ENCODE measurements at regions not wholly inside any gene's neighbourhood (a gene's known extent, or its start where the extent isn't known, plus 50 kb on each side); places are given as distances from the start of the nearest gene placed in this dataset.

DNA sequence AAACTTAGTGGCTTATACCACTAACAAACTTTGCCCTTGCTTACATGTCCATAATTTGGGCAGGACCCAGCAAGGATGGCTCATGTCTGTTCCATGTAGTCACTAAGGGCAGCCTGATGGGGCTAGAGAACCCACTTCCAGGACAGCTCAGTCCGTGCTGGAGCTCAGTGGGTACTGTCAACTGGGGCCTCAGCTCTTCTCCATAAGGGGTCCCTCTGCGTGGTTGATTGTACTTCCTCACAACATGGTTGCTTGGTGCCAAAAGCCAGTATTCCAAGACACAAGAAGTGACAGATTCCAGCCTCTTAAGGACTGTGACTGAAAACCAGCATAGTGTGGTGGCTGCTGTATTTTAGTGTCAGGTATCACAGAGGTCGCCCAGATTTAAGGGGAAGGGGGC, 675.2 kb downstream of the TBC1D22A start:
- Histone ChIP-seq H3K27me3 (ENCODE audit: control insufficient read depth, insufficient read depth, low read length) (no peaks in the 10 kb centered on the region), H3K27ac (ENCODE audit: insufficient read depth, low read length, poor library complexity, severe bottlenecking) (no peak overlapping the region), H3K36me3 (ENCODE audit: control insufficient read depth, insufficient read depth, low read length) (no peaks in the 10 kb centered on the region), H3K4me1 (ENCODE audit: control insufficient read depth, insufficient read depth, low read length, poor library complexity, severe bottlenecking) (no peaks in the 10 kb centered on the region), H3K4me3 (ENCODE audit: low read depth, low read length) (no peak overlapping the region), H3K9me3 (ENCODE audit: control insufficient read depth in 2 of 2, low read length in 2 of 2) (peaks cover 3 to 10% of the 10 kb centered on the region in 2 experiments)
- Mint-ChIP-seq H3K36me3 (no peaks in the 10 kb centered on the region), H3K4me1 (no peaks in the 10 kb centered on the region), H3K27ac (no peak overlapping the region), H3K27me3 (peaks cover 10% of the 10 kb centered on the region), H3K4me3 (no peak overlapping the region), H3K9me3 (peaks cover 0 to 30% (median 3%) of the 10 kb centered on the region in 7 donors)
- no peak for DNase-seq
- no peak for ATAC-seq (ENCODE audit: low read depth in 2 of 2)

DNA sequence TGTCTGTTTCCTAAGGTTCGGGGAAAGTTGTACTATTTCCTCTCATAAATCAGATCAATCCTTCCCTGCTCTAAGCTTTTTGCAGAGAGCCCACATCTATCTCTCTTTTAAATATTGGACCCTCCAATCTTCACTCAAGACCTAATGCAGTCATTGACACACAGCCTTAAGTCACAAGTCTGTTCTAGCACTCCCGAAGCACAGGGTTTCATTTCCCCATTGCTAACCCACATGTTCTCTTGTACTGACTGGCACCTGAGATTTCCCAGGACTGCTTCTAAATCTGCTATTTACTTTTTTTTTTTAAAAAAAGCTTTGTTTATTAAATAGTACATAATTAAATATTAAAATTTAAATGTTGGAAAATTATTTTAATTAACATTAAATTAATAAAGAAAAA, 674.7 kb downstream of the TBC1D22A start:
- Histone ChIP-seq H3K27me3 (ENCODE audit: control insufficient read depth, insufficient read depth, low read length) (no peaks in the 10 kb centered on the region), H3K36me3 (ENCODE audit: control insufficient read depth, insufficient read depth, low read length) (no peaks in the 10 kb centered on the region), H3K9me3 (ENCODE audit: control insufficient read depth in 2 of 2, low read length in 2 of 2) (peaks cover 3 to 5% of the 10 kb centered on the region in 2 experiments), H3K4me1 (ENCODE audit: control insufficient read depth, insufficient read depth, low read length, poor library complexity, severe bottlenecking) (no peaks in the 10 kb centered on the region), H3K27ac (ENCODE audit: insufficient read depth, low read length, poor library complexity, severe bottlenecking) (no peak overlapping the region), H3K4me3 (ENCODE audit: low read depth, low read length) (no peak overlapping the region)
- ATAC-seq (ENCODE audit: low read depth in 2 of 2) (no peak), DNase-seq (no peak)
- H3K36me3 Mint-ChIP-seq: no peaks in the 10 kb centered on the region
- no peaks in the 10 kb centered on the region for H3K4me1 Mint-ChIP-seq
- H3K4me3 Mint-ChIP-seq: no peak overlapping the region
- no peak overlapping the region for H3K27ac Mint-ChIP-seq
- peaks cover 10% of the 10 kb centered on the region for H3K27me3 Mint-ChIP-seq
- peaks cover 0 to 26% (median 1%) of the 10 kb centered on the region in 7 donors for H3K9me3 Mint-ChIP-seq

DNA sequence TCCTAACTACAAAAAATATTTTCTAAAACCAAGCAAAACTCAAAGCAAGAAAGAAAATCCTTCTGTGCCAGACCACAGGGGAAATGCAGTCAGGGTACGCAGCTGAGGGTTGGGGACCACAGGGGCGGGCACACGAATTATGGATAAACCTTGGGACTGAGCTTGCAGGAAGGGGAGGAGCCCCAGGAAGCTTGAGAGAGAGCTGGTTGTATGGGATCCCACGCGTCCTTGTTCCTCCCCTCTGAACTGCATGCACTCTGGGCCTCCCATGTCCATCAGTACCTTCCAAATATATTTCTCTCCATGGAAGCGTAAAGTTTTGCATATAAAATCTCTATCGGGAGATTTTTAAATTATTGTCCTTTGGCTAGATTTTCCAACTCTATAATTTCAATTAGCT, 673.4 kb downstream of the TBC1D22A start:
- H3K27me3 ChIP-seq (ENCODE audit: control insufficient read depth, insufficient read depth, low read length): no peaks in the 10 kb centered on the region
- H3K9me3 ChIP-seq (ENCODE audit: control insufficient read depth in 2 of 2, low read length in 2 of 2): peaks cover 0 to 3% of the 10 kb centered on the region in 2 experiments
- H3K4me1 ChIP-seq (ENCODE audit: control insufficient read depth, insufficient read depth, low read length, poor library complexity, severe bottlenecking): no peaks in the 10 kb centered on the region
- Mint-ChIP-seq H3K9me3 (peaks cover 0 to 22% (median 1%) of the 10 kb centered on the region in 7 donors), H3K4me3 (no peak overlapping the region), H3K27me3 (peaks cover 5% of the 10 kb centered on the region), H3K4me1 (no peaks in the 10 kb centered on the region), H3K36me3 (no peaks in the 10 kb centered on the region), H3K27ac (no peak overlapping the region)
- no peak overlapping the region for H3K27ac ChIP-seq (ENCODE audit: insufficient read depth, low read length, poor library complexity, severe bottlenecking)
- H3K4me3 ChIP-seq (ENCODE audit: low read depth, low read length): no peak overlapping the region
- ATAC-seq (ENCODE audit: low read depth in 2 of 2): no peak
- H3K36me3 ChIP-seq (ENCODE audit: control insufficient read depth, insufficient read depth, low read length): no peaks in the 10 kb centered on the region
- no peak for DNase-seq

DNA sequence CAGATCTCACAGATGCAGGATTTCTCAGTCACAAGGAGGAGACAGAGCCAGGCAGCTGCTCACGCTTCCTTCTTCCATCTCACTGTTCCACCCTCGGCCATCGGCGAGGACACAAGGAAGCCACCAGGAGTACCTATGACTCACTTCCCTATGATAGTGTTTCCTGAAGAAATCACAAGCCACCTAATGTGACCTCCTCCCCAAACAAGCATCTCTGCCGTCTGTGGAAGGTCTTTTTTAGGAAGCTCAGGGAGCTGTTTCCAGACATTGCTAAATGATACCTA, 672.7 kb downstream of the TBC1D22A start:
- no peaks in the 10 kb centered on the region for H3K4me1 Mint-ChIP-seq
- peaks cover 5% of the 10 kb centered on the region for H3K27me3 Mint-ChIP-seq
- Histone ChIP-seq H3K4me3 (ENCODE audit: low read depth, low read length) (no peak overlapping the region), H3K27me3 (ENCODE audit: control insufficient read depth, insufficient read depth, low read length) (no peaks in the 10 kb centered on the region), H3K4me1 (ENCODE audit: control insufficient read depth, insufficient read depth, low read length, poor library complexity, severe bottlenecking) (no peaks in the 10 kb centered on the region), H3K36me3 (ENCODE audit: control insufficient read depth, insufficient read depth, low read length) (no peaks in the 10 kb centered on the region), H3K27ac (ENCODE audit: insufficient read depth, low read length, poor library complexity, severe bottlenecking) (no peak overlapping the region), H3K9me3 (ENCODE audit: control insufficient read depth in 2 of 2, low read length in 2 of 2) (peaks cover 0 to 4% of the 10 kb centered on the region in 2 experiments)
- no peak overlapping the region for H3K27ac Mint-ChIP-seq
- H3K4me3 Mint-ChIP-seq: no peak overlapping the region
- DNase-seq (no peak), ATAC-seq (ENCODE audit: low read depth in 2 of 2) (no peak)
- H3K36me3 Mint-ChIP-seq: no peaks in the 10 kb centered on the region
- H3K9me3 Mint-ChIP-seq: peaks cover 0 to 17% (median 1%) of the 10 kb centered on the region in 7 donors

DNA sequence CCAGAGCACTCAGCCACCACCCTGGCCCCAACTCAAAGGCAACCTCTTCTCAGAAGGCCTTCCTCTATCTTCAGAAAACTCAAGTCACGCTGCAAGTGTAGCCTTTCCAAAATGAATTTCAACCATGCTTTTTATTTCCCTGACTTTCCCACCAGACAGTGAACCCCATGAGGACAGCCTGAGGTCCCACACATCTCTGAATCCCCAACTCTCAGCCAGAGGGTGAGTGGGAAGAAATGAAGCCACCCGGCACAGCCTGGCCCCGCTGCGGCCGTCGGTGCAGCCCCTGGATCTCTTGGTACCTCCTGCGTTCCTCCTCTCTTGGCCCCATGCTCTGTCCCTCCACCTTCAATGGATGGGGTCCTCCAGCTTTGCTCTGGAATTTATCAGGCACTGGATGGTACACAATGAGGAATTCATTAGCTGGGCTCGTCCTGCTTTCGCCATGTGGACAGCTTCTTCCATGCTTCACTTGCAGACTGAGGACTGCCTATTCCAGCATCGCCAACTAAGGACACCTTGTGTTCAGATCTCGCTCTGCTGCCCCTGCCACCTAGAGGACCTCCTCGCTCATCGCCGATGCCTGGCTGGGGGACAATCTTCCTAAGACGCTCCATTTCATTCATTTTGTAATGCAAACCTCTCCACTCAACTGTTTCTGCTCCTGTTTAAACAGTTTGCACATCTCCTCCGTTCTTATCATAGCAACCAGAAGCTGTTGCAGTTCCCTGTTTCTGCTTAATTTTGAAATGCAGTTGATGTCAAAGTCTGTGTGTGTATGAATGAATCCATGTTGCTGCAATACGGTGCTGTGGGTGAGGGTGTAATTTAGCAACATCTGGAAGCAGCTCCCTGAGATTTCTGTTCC, 672.1 kb downstream of the TBC1D22A start:
- no peaks in the 10 kb centered on the region for H3K4me1 Mint-ChIP-seq
- no peak overlapping the region for H3K27ac Mint-ChIP-seq
- Histone ChIP-seq H3K4me3 (ENCODE audit: low read depth, low read length) (no peak overlapping the region), H3K27ac (ENCODE audit: insufficient read depth, low read length, poor library complexity, severe bottlenecking) (no peak overlapping the region), H3K27me3 (ENCODE audit: control insufficient read depth, insufficient read depth, low read length) (no peaks in the 10 kb centered on the region), H3K36me3 (ENCODE audit: control insufficient read depth, insufficient read depth, low read length) (no peaks in the 10 kb centered on the region), H3K4me1 (ENCODE audit: control insufficient read depth, insufficient read depth, low read length, poor library complexity, severe bottlenecking) (no peaks in the 10 kb centered on the region), H3K9me3 (ENCODE audit: control insufficient read depth in 2 of 2, low read length in 2 of 2) (peaks cover 0 to 4% of the 10 kb centered on the region in 2 experiments)
- DNase-seq (no peak), ATAC-seq (ENCODE audit: low read depth in 2 of 2) (no peak)
- no peaks in the 10 kb centered on the region for H3K36me3 Mint-ChIP-seq
- peaks cover 5% of the 10 kb centered on the region for H3K27me3 Mint-ChIP-seq
- peaks cover 0 to 16% (median 2%) of the 10 kb centered on the region in 7 donors for H3K9me3 Mint-ChIP-seq
- no peak overlapping the region for H3K4me3 Mint-ChIP-seq

DNA sequence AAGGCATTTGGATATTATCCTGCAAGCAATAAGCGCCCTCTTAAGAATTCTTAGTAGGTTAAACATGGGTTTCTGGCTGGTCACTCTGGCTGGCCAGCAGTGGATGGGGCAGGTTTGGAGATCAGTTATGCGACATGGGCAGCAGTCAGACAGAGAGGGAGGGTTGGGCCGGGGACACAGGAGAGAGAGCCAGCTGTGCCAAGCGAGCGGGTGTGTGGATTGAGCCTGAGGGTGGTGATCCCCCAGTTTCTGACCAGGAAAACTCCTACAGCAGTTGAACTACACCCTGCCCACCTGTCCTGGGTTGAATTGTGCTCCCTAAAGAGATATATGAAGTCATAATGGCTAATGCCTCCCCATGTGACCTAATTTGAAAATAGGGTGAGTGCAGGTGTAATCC, 671.2 kb downstream of the TBC1D22A start:
- Histone ChIP-seq H3K4me1 (ENCODE audit: control insufficient read depth, insufficient read depth, low read length, poor library complexity, severe bottlenecking) (no peaks in the 10 kb centered on the region), H3K27me3 (ENCODE audit: control insufficient read depth, insufficient read depth, low read length) (no peaks in the 10 kb centered on the region), H3K4me3 (ENCODE audit: low read depth, low read length) (no peak overlapping the region), H3K27ac (ENCODE audit: insufficient read depth, low read length, poor library complexity, severe bottlenecking) (no peak overlapping the region), H3K36me3 (ENCODE audit: control insufficient read depth, insufficient read depth, low read length) (no peaks in the 10 kb centered on the region), H3K9me3 (ENCODE audit: control insufficient read depth in 2 of 2, low read length in 2 of 2) (peaks cover 0 to 4% of the 10 kb centered on the region in 2 experiments)
- Mint-ChIP-seq H3K4me1 (no peaks in the 10 kb centered on the region), H3K27ac (no peak overlapping the region), H3K9me3 (peaks cover 0 to 16% (median 2%) of the 10 kb centered on the region in 7 donors), H3K36me3 (no peaks in the 10 kb centered on the region), H3K4me3 (no peak overlapping the region), H3K27me3 (peaks cover 5% of the 10 kb centered on the region)
- DNase-seq (no peak), ATAC-seq (ENCODE audit: low read depth in 2 of 2) (no peak)

DNA sequence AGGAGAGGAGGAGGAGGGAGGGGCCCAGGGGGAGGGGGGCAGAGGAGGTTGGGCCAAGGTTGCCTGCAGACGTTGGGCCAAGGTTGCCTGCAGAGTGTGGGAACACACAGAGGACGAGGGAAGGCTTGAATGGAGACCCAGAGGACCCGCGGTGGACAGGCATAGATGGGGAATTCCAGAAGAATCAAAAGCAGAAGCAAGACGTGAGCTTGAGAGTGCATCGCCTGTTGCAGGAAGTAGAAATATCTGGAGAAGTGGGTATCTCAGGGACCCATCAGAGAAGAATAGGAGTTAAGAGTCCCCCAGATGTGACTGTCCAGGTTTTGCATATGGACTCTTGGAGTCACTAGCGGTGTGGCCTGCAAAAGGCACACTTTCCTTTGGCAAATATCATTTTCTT, 670.2 kb downstream of the TBC1D22A start:
- no peak overlapping the region for H3K4me3 ChIP-seq (ENCODE audit: low read depth, low read length)
- DNase-seq (no peak), ATAC-seq (ENCODE audit: low read depth in 2 of 2) (no peak)
- peaks cover 0 to 4% of the 10 kb centered on the region in 2 experiments for H3K9me3 ChIP-seq (ENCODE audit: control insufficient read depth in 2 of 2, low read length in 2 of 2)
- Mint-ChIP-seq H3K4me1 (no peaks in the 10 kb centered on the region), H3K36me3 (no peaks in the 10 kb centered on the region), H3K27me3 (no peaks in the 10 kb centered on the region), H3K9me3 (peaks cover 0 to 11% (median 2%) of the 10 kb centered on the region in 7 donors), H3K4me3 (no peak overlapping the region), H3K27ac (no peak overlapping the region)
- H3K27ac ChIP-seq (ENCODE audit: insufficient read depth, low read length, poor library complexity, severe bottlenecking): no peak overlapping the region
- no peaks in the 10 kb centered on the region for H3K27me3 ChIP-seq (ENCODE audit: control insufficient read depth, insufficient read depth, low read length)
- H3K36me3 ChIP-seq (ENCODE audit: control insufficient read depth, insufficient read depth, low read length): no peaks in the 10 kb centered on the region
- H3K4me1 ChIP-seq (ENCODE audit: control insufficient read depth, insufficient read depth, low read length, poor library complexity, severe bottlenecking): no peaks in the 10 kb centered on the region
